ENCODE measurements at regions not wholly inside any gene's neighbourhood (a gene's known extent, or its start where the extent isn't known, plus 50 kb on each side); places are given as distances from the start of the nearest gene placed in this dataset.

DNA sequence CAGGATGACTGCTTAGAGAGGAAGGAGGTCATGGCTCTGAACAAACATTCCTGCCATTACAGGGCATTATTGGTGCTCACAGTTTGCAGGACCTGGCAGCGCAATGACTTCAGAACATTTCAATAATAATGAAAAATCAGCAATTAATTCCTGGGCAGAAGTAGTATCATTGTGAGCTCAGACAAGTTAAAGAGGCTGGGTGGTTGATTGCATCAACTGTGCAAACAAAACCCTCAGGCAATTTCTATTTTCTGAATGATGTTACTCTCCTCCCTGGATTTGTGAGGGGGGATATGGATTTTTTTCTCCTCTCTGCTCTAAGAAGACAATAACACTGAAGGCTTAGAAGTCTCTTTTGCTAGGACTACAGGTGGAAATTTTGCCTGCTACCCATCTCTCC lies 168.1 kb upstream of the TACR1 start:
- no peaks in the 10 kb centered on the region for H3K36me3 Mint-ChIP-seq (ENCODE audit: low read depth)
- H3K9me3 ChIP-seq (ENCODE audit: control insufficient read depth, low read length, poor library complexity, severe bottlenecking): no peaks in the 10 kb centered on the region
- H3K4me1 Mint-ChIP-seq: no peaks in the 10 kb centered on the region
- DNase-seq (no peak), ATAC-seq (no peak)
- no peaks in the 10 kb centered on the region for H3K27me3 Mint-ChIP-seq
- H3K4me3 Mint-ChIP-seq: no peak overlapping the region
- H3K27ac Mint-ChIP-seq: no peak overlapping the region

DNA sequence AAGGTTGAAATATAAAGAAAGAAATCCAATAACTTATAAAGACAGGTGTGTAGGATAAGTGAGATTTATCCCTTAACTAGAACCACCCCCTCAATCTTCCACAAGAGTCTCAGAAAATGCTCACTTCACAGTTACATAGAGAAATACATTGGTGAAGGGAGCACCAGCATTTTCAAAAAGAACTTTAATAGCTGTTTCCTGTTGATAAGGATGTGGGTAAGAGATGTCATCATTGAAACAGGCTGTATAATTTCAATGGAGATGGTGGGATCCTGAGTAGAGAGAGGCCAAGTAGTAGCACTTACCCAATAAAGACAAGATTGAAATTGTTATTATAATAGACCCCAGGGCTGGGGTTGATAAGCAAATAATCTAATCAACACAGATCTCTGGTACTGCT lies 162.2 kb upstream of the TACR1 start:
- H3K4me1 Mint-ChIP-seq: no peaks in the 10 kb centered on the region
- ATAC-seq: no peak
- no peak overlapping the region for H3K4me3 Mint-ChIP-seq
- DNase-seq: no peak
- peaks cover 5% of the 10 kb centered on the region for H3K27me3 Mint-ChIP-seq
- H3K9me3 ChIP-seq (ENCODE audit: control insufficient read depth, low read length, poor library complexity, severe bottlenecking): no peaks in the 10 kb centered on the region
- H3K27ac Mint-ChIP-seq: no peak overlapping the region
- H3K36me3 Mint-ChIP-seq (ENCODE audit: low read depth): no peaks in the 10 kb centered on the region

DNA sequence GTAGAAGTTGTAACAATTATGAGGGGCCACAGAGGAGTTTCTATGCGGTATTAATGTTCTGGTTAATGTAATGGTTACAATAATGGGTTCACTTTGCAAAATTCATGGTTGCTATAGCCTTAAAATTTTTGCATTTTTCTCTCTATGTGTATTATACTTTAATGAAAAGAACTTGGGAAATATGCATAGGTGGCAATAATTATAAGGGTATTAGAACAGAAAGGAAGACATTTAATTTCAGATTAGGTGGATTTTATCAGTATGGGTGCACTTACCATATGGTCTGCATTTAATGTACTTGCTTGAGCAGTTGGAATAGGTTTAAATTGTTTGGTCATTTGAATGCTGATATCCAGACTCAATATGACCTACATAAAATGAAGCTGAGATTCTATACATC lies 161.6 kb upstream of the TACR1 start:
- H3K27ac Mint-ChIP-seq: no peak overlapping the region
- H3K36me3 Mint-ChIP-seq (ENCODE audit: low read depth): no peaks in the 10 kb centered on the region
- no peak overlapping the region for H3K4me3 Mint-ChIP-seq
- no peaks in the 10 kb centered on the region for H3K9me3 ChIP-seq (ENCODE audit: control insufficient read depth, low read length, poor library complexity, severe bottlenecking)
- no peak for DNase-seq
- no peak for ATAC-seq
- no peaks in the 10 kb centered on the region for H3K4me1 Mint-ChIP-seq
- peaks cover 10% of the 10 kb centered on the region for H3K27me3 Mint-ChIP-seq

DNA sequence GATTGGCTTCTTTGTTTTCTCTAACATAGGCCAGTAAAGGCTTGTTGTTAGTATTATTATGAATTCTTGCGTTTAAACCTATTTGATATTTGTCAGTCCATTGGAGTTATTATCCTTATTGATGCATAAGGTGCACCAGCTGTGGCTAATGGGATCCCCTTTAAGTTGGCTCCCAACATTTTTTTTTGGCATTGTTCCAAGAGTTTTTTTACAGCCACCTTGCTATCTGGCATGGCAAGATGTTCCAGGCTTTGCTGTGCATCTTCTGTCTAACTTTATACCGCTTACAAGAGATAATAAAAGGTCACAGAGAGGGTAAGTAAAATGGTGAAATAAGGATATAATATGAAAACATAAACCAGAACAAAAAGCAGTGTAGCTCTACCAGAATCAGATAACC lies 157.5 kb upstream of the TACR1 start:
- Mint-ChIP-seq H3K4me1 (no peaks in the 10 kb centered on the region), H3K27ac (no peak overlapping the region), H3K36me3 (ENCODE audit: low read depth) (no peaks in the 10 kb centered on the region), H3K4me3 (no peak overlapping the region), H3K27me3 (peaks cover 16% of the 10 kb centered on the region)
- no peak for ATAC-seq
- no peaks in the 10 kb centered on the region for H3K9me3 ChIP-seq (ENCODE audit: control insufficient read depth, low read length, poor library complexity, severe bottlenecking)
- DNase-seq: no peak

DNA sequence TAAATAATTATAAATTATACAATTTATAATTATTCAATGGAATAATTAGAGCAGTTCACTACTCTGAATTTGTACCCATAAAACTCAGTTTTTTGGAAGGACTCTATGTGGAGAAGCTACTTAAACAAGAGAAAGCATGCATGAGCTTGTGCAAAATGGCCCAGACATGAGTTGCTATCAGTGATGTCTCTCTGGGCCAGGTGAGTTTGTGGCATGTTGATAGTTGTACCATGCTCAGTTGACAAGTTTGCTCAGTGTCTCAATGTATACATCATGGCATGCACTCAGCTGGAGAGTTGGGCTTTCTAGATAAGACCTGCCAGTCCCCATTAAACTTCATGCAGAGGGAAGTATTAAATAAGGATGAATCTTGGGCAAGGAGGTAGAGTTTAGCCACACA lies 153.8 kb upstream of the TACR1 start:
- Mint-ChIP-seq H3K36me3 (ENCODE audit: low read depth) (no peaks in the 10 kb centered on the region), H3K27me3 (peaks cover 16% of the 10 kb centered on the region), H3K4me3 (no peak overlapping the region), H3K27ac (no peak overlapping the region), H3K4me1 (no peaks in the 10 kb centered on the region)
- no peak for DNase-seq
- no peak for ATAC-seq
- H3K9me3 ChIP-seq (ENCODE audit: control insufficient read depth, low read length, poor library complexity, severe bottlenecking): no peaks in the 10 kb centered on the region

DNA sequence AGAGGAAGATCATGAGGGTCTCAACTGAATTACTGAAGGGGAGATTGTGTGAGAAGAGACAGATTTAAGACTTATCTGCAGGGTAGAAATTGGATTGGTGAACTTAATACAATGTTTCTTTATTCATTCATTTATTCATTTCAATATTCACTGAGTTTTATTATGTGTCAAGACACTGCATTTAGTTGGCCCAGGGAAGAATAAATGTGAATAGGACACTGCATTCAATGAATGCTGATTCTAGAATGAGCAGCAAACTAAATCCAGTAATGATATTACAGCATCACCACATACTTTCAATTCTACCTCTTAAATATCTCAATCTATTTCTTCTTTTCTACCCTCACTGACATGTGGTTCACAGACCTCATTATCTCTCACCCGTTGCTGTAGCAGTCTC lies 149.0 kb upstream of the TACR1 start:
- no peak overlapping the region for H3K27ac Mint-ChIP-seq
- H3K4me1 Mint-ChIP-seq: no peaks in the 10 kb centered on the region
- H3K9me3 ChIP-seq (ENCODE audit: control insufficient read depth, low read length, poor library complexity, severe bottlenecking): no peaks in the 10 kb centered on the region
- peaks cover 20% of the 10 kb centered on the region for H3K27me3 Mint-ChIP-seq
- no peak overlapping the region for H3K4me3 Mint-ChIP-seq
- ATAC-seq (no peak), DNase-seq (no peak)
- no peaks in the 10 kb centered on the region for H3K36me3 Mint-ChIP-seq (ENCODE audit: low read depth)

DNA sequence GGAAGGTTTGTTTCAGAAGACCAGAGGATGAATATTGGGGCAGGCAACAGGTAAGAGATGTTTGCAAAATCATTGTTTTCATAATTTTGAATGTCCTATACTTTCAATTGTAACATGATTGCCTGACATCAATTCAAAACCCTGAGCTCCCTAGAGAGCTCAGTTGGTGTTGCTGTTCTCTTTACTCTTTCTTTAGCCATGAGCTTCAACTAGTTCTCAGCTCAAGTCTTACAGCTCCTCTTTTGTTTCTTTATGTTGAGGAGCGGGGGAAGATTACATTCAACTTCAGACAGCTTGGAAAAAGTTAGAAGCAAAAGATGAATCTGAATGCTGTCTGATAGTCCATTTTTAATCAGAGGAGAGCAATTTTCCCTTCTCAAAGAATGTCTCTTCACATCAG lies 144.8 kb upstream of the TACR1 start:
- Mint-ChIP-seq H3K4me3 (no peak overlapping the region), H3K27ac (no peak overlapping the region), H3K36me3 (ENCODE audit: low read depth) (no peaks in the 10 kb centered on the region), H3K4me1 (no peaks in the 10 kb centered on the region), H3K27me3 (peaks cover 35% of the 10 kb centered on the region)
- no peak for ATAC-seq
- no peaks in the 10 kb centered on the region for H3K9me3 ChIP-seq (ENCODE audit: control insufficient read depth, low read length, poor library complexity, severe bottlenecking)
- DNase-seq: no peak

DNA sequence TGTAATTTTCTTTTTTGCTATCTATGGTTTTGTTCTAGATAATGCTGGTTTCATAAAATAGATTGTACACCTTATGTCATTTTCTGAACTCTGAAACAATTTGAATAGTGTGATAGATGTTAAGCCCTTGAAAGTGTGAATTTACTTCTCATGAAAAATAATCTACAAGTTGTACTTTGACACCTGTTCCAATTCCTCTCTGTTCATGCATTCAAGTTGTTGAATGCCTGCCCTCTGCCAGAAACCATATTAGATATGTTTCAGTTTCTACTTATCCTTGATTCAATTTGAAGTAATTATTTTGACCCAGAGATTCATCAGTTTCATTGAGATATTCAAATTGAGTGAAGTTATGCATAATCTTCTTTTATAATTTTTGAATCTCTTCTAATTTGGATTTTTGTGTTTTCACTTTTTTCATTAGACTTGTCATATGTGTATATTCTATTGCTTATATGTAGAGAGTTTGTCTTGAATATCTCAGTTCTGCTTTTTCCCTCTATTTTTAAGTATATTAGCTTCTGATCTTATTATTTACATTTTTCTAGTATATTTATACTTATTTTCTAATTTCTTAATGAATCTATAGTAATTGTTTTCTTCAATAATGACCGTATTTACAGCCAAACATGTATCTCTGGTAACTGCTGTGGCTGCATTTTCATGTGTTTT lies 143.3 kb upstream of the TACR1 start:
- no peaks in the 10 kb centered on the region for H3K4me1 Mint-ChIP-seq
- DNase-seq (no peak), ATAC-seq (no peak)
- no peaks in the 10 kb centered on the region for H3K36me3 Mint-ChIP-seq (ENCODE audit: low read depth)
- H3K27ac Mint-ChIP-seq: no peak overlapping the region
- H3K4me3 Mint-ChIP-seq: no peak overlapping the region
- no peaks in the 10 kb centered on the region for H3K9me3 ChIP-seq (ENCODE audit: control insufficient read depth, low read length, poor library complexity, severe bottlenecking)
- H3K27me3 Mint-ChIP-seq: peaks cover 40% of the 10 kb centered on the region

DNA sequence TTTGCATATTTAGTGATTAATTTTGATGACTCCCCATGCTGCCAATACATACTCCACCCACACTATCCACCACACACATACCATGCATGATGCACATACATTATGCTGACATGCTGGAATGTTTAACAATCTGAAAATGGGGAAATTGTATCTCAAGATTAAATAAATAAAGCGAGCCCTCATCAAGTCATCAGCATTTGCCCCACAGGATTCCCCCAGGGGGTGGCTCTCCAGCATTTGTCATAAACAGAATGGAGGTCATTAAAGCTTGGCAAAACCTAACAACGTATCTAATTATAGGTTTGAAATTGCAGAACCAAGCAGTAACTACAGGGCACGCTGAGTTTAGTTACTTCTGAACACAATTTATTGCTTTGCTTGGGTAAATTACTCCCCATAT lies 141.2 kb upstream of the TACR1 start:
- no peak overlapping the region for H3K27ac Mint-ChIP-seq
- peaks cover 39% of the 10 kb centered on the region for H3K27me3 Mint-ChIP-seq
- DNase-seq (no peak), ATAC-seq (no peak)
- no peaks in the 10 kb centered on the region for H3K9me3 ChIP-seq (ENCODE audit: control insufficient read depth, low read length, poor library complexity, severe bottlenecking)
- no peaks in the 10 kb centered on the region for H3K4me1 Mint-ChIP-seq
- no peak overlapping the region for H3K4me3 Mint-ChIP-seq
- H3K36me3 Mint-ChIP-seq (ENCODE audit: low read depth): no peaks in the 10 kb centered on the region

DNA sequence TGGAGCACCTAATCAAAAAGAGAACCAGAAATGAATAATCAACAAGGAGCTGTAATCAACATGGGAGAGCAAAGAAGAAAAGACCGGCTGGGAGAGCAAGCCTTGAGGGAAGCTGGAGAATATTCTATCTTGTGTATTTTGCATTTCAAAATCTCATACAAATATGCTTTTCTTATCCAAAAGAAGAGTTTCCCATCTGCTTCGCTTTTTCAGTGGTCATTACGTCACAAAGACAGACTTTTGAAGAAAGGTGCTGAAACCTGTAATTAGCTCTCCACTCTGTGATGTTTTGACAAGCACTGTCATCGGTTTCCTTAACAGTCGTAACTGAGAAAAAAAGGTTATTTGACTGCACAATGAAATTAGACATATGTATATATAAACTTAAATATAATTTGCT lies 139.1 kb upstream of the TACR1 start:
- H3K9me3 ChIP-seq (ENCODE audit: control insufficient read depth, low read length, poor library complexity, severe bottlenecking): no peaks in the 10 kb centered on the region
- H3K36me3 Mint-ChIP-seq (ENCODE audit: low read depth): no peaks in the 10 kb centered on the region
- DNase-seq: no peak
- no peak overlapping the region for H3K4me3 Mint-ChIP-seq
- no peak overlapping the region for H3K27ac Mint-ChIP-seq
- ATAC-seq: no peak
- no peaks in the 10 kb centered on the region for H3K4me1 Mint-ChIP-seq
- H3K27me3 Mint-ChIP-seq: peaks cover 43% of the 10 kb centered on the region

DNA sequence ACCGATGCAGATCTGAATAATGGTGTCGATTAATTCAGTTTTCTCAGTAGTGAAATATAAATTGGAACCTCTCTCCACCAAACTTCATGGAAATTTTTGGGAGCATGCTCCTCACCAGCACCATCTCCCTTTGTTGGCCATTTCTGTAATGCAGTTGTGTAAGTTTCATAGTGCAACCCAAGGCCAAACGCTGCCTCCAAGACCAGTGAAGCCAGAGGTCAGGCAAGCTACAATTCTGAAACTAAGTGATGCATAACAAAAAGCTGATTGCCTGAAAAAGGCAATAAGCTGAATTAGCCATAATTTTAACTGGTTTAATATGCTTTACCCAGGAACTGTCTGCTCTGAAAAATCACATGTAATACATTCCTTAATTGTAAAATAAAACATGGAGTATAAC lies 138.3 kb upstream of the TACR1 start:
- ATAC-seq: no peak
- Mint-ChIP-seq H3K27ac (no peak overlapping the region), H3K27me3 (peaks cover 43% of the 10 kb centered on the region)

DNA sequence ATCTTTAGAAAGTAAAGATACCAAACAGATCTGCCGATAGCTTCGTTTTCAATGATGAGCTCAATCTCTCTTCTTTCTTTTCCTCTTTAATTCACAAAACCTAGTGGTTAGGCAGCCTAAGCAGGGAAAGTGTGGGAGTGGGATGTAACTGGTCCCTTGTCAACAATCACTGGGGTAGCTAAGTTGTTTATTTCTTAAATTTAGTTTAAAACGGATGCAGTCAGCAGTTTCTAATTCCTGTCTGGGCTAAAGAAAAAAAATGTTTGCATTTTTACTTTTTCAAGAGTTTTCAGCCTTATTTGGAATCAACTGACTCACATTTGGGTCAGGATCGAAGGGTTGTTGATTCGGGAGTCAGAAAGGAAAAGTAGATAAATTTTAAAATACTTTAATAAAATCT lies 137.7 kb upstream of the TACR1 start:
- no peak for ATAC-seq
- peak overlapping the region; percentile 46 for H3K27ac Mint-ChIP-seq
- no peak for DNase-seq
- H3K27me3 Mint-ChIP-seq: peaks cover 43% of the 10 kb centered on the region
- H3K9me3 ChIP-seq (ENCODE audit: control insufficient read depth, low read length, poor library complexity, severe bottlenecking): no peaks in the 10 kb centered on the region
- no peak overlapping the region for H3K4me3 Mint-ChIP-seq
- H3K4me1 Mint-ChIP-seq: no peaks in the 10 kb centered on the region
- no peaks in the 10 kb centered on the region for H3K36me3 Mint-ChIP-seq (ENCODE audit: low read depth)

More for the DNA sequence above, 138.3 kb upstream of the TACR1 start:
- Mint-ChIP-seq H3K4me3 (no peak overlapping the region), H3K36me3 (ENCODE audit: low read depth) (no peaks in the 10 kb centered on the region), H3K4me1 (no peaks in the 10 kb centered on the region)
- H3K9me3 ChIP-seq (ENCODE audit: control insufficient read depth, low read length, poor library complexity, severe bottlenecking): no peaks in the 10 kb centered on the region
- no peak for DNase-seq

DNA sequence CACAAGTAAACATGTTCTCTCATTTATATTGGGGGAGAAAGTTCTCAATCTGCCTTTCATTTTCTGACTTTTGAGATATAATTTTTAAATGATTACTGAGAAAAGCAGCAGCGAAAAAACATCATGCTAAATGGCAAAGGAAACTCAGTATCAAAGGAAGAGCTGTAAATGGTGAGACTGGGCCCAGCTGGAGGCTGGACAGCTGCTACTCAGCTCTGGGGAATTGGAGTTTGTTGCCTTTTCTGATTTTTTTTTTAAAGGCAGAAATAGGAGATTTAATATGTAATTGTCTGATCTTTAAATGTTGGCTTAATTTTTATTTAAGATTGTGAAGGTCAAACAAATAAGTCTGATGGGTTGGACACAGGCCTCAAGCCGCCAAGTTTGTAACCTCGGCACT lies 137.1 kb upstream of the TACR1 start:
- Mint-ChIP-seq H3K4me1 (no peaks in the 10 kb centered on the region), H3K27me3 (peaks cover 43% of the 10 kb centered on the region)
- DNase-seq: no peak

DNA sequence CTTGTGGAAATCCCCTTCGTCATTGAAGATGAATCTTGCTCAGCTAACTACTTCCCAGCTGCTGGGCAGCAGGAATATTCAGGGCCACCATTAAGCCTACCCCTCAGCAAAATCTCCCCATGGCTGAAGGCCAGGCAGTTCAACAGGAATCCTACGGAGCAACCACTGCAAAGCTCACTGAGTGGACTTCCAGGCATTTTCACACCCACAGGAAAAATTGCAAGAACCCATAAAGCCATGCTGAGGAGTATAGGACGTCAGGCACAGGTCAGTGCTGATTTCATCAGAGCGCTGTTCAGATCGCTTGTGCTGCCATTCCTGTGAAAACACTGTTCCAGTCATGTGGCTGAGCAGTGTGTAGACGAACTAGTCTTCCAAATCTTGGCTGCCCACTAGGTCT lies 134.8 kb upstream of the TACR1 start:
- H3K27me3 Mint-ChIP-seq: peaks cover 27% of the 10 kb centered on the region
- H3K4me1 Mint-ChIP-seq: no peaks in the 10 kb centered on the region
- no peaks in the 10 kb centered on the region for H3K9me3 ChIP-seq (ENCODE audit: control insufficient read depth, low read length, poor library complexity, severe bottlenecking)
- ATAC-seq: no peak
- no peak for DNase-seq
- H3K4me3 Mint-ChIP-seq: no peak overlapping the region
- H3K27ac Mint-ChIP-seq: no peak overlapping the region
- H3K36me3 Mint-ChIP-seq (ENCODE audit: low read depth): no peaks in the 10 kb centered on the region

More for the DNA sequence above, 137.1 kb upstream of the TACR1 start:
- H3K27ac Mint-ChIP-seq: peak overlapping the region; percentile 46
- H3K9me3 ChIP-seq (ENCODE audit: control insufficient read depth, low read length, poor library complexity, severe bottlenecking): no peaks in the 10 kb centered on the region
- no peaks in the 10 kb centered on the region for H3K36me3 Mint-ChIP-seq (ENCODE audit: low read depth)
- no peak overlapping the region for H3K4me3 Mint-ChIP-seq
- ATAC-seq: no peak
